ENCODE measurements at regions not wholly inside any gene's neighbourhood (a gene's known extent, or its start where the extent isn't known, plus 50 kb on each side); places are given as distances from the start of the nearest gene placed in this dataset.

DNA sequence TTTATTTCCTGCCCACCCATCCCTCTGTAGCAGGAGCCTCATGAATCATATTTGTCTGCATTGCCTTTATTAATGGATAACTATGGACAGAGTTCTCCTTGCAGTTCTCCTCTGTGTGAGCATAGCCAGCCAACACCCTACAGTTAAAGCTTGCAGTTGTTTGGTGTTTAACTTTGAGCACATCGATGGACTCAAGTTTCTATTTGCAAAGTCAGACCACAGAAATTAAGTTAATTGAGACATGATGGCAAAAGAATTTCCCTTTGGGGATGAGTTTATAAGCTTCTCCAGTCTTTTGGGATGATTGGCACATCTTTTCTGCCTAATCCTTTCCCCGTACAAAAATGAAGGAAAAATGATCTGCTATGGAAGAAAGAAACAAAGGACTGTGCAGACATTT, 398.9 kb upstream of the THBS1 start:
- ChIA-PET POLR2A (no interaction called here), CTCF (no interaction called here)
- H3K27me3 ChIP-seq (ENCODE audit: control insufficient read depth, insufficient read depth, low read length), result no peaks in the 10 kb centered on the region
- TF ChIP-seq TCF7L2 (IDR thresholded peaks at IDR 0.05; ENCODE audit: low read depth, low read length), result no peak
- TF ChIP-seq POLR2AphosphoS5 (IDR thresholded peaks at IDR 0.05; ENCODE audit: low read depth, low read length), result no peak
- TF ChIP-seq, protein P1, sequence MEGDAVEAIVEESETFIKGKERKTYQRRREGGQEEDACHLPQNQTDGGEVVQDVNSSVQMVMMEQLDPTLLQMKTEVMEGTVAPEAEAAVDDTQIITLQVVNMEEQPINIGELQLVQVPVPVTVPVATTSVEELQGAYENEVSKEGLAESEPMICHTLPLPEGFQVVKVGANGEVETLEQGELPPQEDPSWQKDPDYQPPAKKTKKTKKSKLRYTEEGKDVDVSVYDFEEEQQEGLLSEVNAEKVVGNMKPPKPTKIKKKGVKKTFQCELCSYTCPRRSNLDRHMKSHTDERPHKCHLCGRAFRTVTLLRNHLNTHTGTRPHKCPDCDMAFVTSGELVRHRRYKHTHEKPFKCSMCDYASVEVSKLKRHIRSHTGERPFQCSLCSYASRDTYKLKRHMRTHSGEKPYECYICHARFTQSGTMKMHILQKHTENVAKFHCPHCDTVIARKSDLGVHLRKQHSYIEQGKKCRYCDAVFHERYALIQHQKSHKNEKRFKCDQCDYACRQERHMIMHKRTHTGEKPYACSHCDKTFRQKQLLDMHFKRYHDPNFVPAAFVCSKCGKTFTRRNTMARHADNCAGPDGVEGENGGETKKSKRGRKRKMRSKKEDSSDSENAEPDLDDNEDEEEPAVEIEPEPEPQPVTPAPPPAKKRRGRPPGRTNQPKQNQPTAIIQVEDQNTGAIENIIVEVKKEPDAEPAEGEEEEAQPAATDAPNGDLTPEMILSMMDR (IDR thresholded peaks at IDR 0.05), result no peak
- TF ChIP-seq SIN3A (IDR thresholded peaks at IDR 0.05; ENCODE audit: borderline replicate concordance, insufficient read depth, low read depth, low read length), result no peak
- TF ChIP-seq, protein P2, sequence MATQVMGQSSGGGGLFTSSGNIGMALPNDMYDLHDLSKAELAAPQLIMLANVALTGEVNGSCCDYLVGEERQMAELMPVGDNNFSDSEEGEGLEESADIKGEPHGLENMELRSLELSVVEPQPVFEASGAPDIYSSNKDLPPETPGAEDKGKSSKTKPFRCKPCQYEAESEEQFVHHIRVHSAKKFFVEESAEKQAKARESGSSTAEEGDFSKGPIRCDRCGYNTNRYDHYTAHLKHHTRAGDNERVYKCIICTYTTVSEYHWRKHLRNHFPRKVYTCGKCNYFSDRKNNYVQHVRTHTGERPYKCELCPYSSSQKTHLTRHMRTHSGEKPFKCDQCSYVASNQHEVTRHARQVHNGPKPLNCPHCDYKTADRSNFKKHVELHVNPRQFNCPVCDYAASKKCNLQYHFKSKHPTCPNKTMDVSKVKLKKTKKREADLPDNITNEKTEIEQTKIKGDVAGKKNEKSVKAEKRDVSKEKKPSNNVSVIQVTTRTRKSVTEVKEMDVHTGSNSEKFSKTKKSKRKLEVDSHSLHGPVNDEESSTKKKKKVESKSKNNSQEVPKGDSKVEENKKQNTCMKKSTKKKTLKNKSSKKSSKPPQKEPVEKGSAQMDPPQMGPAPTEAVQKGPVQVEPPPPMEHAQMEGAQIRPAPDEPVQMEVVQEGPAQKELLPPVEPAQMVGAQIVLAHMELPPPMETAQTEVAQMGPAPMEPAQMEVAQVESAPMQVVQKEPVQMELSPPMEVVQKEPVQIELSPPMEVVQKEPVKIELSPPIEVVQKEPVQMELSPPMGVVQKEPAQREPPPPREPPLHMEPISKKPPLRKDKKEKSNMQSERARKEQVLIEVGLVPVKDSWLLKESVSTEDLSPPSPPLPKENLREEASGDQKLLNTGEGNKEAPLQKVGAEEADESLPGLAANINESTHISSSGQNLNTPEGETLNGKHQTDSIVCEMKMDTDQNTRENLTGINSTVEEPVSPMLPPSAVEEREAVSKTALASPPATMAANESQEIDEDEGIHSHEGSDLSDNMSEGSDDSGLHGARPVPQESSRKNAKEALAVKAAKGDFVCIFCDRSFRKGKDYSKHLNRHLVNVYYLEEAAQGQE (IDR thresholded peaks at IDR 0.05; ENCODE audit: insufficient read depth in 1 of 2, low read depth in 2 of 2, low read length in 1 of 2), result no peak
- no peak overlapping the region for H3K27ac ChIP-seq (ENCODE audit: low read length)
- DNase-seq (ENCODE audit: low read depth, low spot score) (no peak), ATAC-seq (no peak)
- H3K36me3 ChIP-seq (ENCODE audit: control insufficient read depth, insufficient read depth, low read length), result no peaks in the 10 kb centered on the region
- H3K4me3 ChIP-seq (ENCODE audit: low read depth in 2 of 2, low read length in 2 of 2), result no peak overlapping the region
- in situ Hi-C loops (cut with HindIII; ENCODE audit: low pct_unique_long_range_greater_than_20kb, low sequenced_read_pairs), result no loop called here
- no TSS peak for BruUV-seq (replicated peaks)
- H3K4me1 ChIP-seq (ENCODE audit: control insufficient read depth, insufficient read depth, low read length), result no peaks in the 10 kb centered on the region
- 0 out of 2 replicates have a peak, but pooled peaks cover 3% of the 10 kb centered on the region for H3K9me3 ChIP-seq (ENCODE audit: control insufficient read depth, insufficient read depth, low read depth, low read length)
- intact Hi-C loops (cut with micrococcal nuclease; ENCODE audit: unreplicated experiment), result no loop called here

DNA sequence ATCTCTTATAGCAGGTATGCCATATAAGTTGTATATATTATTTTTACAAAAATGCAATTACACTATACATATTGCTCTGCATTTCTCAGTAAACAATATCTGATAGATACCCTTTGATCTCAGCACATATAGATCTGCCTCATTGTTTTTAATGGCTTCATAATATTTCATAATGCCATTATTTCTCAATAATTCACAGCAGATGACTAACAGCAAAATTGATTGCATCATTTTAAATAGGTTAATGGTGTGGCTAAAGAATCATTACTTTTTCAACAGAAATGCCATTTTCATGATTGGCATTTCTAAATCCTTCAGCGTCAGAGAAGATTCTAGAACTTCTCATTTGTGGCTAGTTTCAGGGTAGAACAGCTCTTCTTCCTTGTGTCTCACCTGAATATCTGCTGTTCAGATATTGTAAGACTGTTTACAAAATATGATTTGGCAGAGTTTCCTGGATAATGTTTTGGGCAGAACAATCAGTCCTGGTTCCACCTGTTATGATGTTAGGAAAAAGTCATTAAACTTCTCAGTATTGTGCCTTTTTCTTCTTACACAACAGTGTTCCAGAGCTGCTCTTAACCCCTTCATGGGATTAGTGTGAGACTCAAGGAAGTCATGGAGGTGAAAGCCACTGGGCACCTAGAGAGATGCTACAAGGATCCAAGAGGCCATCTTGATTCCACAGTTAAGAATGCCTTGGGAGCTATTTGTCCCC, 397.6 kb upstream of the THBS1 start:
- POLR2A ChIA-PET, result no interaction called here
- no peak overlapping the region for H3K4me3 ChIP-seq (ENCODE audit: low read depth in 2 of 2, low read length in 2 of 2)
- CTCF ChIA-PET, result interaction anchor here (0.9 kb wide), 1 partner anchor 397 kb away, joined by 3 read pairs; the partner anchor contains the start of gene THBS1

More for the DNA sequence above, 397.6 kb upstream of the THBS1 start:
- Histone ChIP-seq H3K9me3 (ENCODE audit: control insufficient read depth, insufficient read depth, low read depth, low read length) (0 out of 2 replicates have a peak, but pooled peaks cover 3% of the 10 kb centered on the region), H3K36me3 (ENCODE audit: control insufficient read depth, insufficient read depth, low read length) (no peaks in the 10 kb centered on the region), H3K27ac (ENCODE audit: low read length) (no peak overlapping the region), H3K27me3 (ENCODE audit: control insufficient read depth, insufficient read depth, low read length) (no peaks in the 10 kb centered on the region), H3K4me1 (ENCODE audit: control insufficient read depth, insufficient read depth, low read length) (no peaks in the 10 kb centered on the region)
- no peak for TF ChIP-seq SIN3A (IDR thresholded peaks at IDR 0.05; ENCODE audit: borderline replicate concordance, insufficient read depth, low read depth, low read length)
- TF ChIP-seq, protein P2 (IDR thresholded peaks at IDR 0.05; ENCODE audit: insufficient read depth in 1 of 2, low read depth in 2 of 2, low read length in 1 of 2), result no peak
- no peak for TF ChIP-seq POLR2AphosphoS5 (IDR thresholded peaks at IDR 0.05; ENCODE audit: low read depth, low read length)
- TF ChIP-seq, protein P1 (IDR thresholded peaks at IDR 0.05), result no peak
- TF ChIP-seq TCF7L2 (IDR thresholded peaks at IDR 0.05; ENCODE audit: low read depth, low read length), result no peak
- no peak for ATAC-seq
- in situ Hi-C loops (cut with HindIII; ENCODE audit: low pct_unique_long_range_greater_than_20kb, low sequenced_read_pairs), result no loop called here
- DNase-seq (ENCODE audit: low read depth, low spot score), result no peak
- no TSS peak for BruUV-seq (replicated peaks)
- intact Hi-C loops (cut with micrococcal nuclease; ENCODE audit: unreplicated experiment), result no loop called here

Measured in Panc1 (cell line).